Ovary (tissue), 7 donors: ENCODE measurements at regions not wholly inside any gene's neighbourhood (a gene's known extent, or its start where the extent isn't known, plus 50 kb on each side); places are given as distances from the start of the nearest gene placed in this dataset.
A peak's percentile ranks its signal among the peaks of the same experiment; 100 is the strongest.

ENCODE experiments used
- DNase-seq, 5 donors: peaks; one replicate each; pipeline ENCODE4 v3.0.0-alpha.2; 2019 to 2020
- H3K27ac ChIP-seq, 2 donors: fragments of 200-600 bp; one replicate each; pipeline versions ENCODE4 v1.5.1 to v1.8.0; 2019 to 2022
- H3K27me3 ChIP-seq: fragments of 200-600 bp; one replicate; pipeline ENCODE4 v1.8.0; 2022
- H3K36me3 ChIP-seq: fragments of 200-600 bp; sonication (generic); one replicate; pipeline ENCODE4 v1.5.1; 2019
- H3K4me1 ChIP-seq: one replicate; pipeline ENCODE4 v1.8.1; 2013; ENCODE audit warnings: mild to moderate bottlenecking, moderate library complexity; ENCODE audit not compliant: insufficient read depth
- H3K4me3 ChIP-seq: fragments of 200-600 bp; sonication (generic); one replicate; pipeline ENCODE4 v1.5.1; 2017
- H3K9me3 ChIP-seq, 2 donors: fragments of 200-600 bp in 1 of 2; sonication (generic) in 1 of 2; one replicate each; pipeline versions ENCODE4 v1.5.1 to v1.8.1; 2013 to 2019; ENCODE audit warnings: mild to moderate bottlenecking in 1 of 2, moderate library complexity in 1 of 2
- EP300 ChIP-seq: sonication (generic); formaldehyde crosslinking; IDR thresholded peaks from one replicate; pipeline ENCODE4 v1.6.1; 2017; ENCODE audit warnings: antibody characterized with exemption
- POLR2A ChIP-seq: fragments of 450-650 bp; IDR thresholded peaks from one replicate; pipeline ENCODE4 v1.6.1; 2017; ENCODE audit warnings: antibody characterized with exemption, mild to moderate bottlenecking, moderate library complexity
- WGBS, 3 donors: extraction: QIAGEN DNeasy Blood & Tissue Kit in 1 of 3; methylation state at CpG; one replicate each; pipeline versions ENCODE4 v1.1.5 to v1.1.7; 2013 to 2017; 5-methylcytosine and 5-hydroxymethylcytosine counted together
- intact Hi-C, 4 donors: fragments of 100-400 bp; cut with DNase I; formaldehyde crosslinking; loops; one replicate each; pipeline versions ENCODE4 v1.11.0 to v1.15.1; 2022 to 2023
- TF ChIP-seq, protein P1 (sequence below), 3 donors: fragments of 450-650 bp in 2 of 3; fragments of 200-600 bp in 1 of 3; IDR thresholded peaks; one replicate each; pipeline versions ENCODE4 v1.5.1 to v1.8.0; 2016 to 2022; ENCODE audit warnings: antibody characterized with exemption in 3 of 3, mild to moderate bottlenecking in 1 of 3
- donor health status: DM: no; HTN: no; CAD: no; lungs with moderate emphysema.
- donor health status: DM: no; HTN: no; CAD: no.
- donor health status: Bipolar disorder and iron deficiency.
- donor health status: DM: no; HTN: no; CAD: no.
- donor health status: DM: yes; HTN: yes; CAD: no.

DNA sequence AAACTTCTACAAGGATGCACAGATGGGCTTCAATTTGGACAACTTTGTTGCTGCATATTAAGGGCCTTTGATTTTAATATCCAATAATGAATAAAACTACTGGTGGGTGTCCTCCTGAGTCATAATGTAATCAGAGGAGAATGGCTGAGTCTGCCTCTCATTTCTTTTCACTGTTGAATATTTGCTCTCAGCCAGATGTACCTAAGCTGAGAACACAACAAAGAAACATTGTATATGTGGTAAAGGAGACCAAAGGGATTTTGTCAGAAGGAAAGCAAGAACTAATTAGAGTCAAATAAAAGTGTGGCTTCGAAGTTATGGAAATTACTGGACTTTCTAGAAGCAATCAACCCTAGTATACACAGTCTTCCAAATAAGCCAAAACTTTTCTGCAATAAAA lies 131.0 kb upstream of the BET1 start:
- no peak overlapping the region for H3K27ac ChIP-seq
- no peak for TF ChIP-seq POLR2A
- TF ChIP-seq EP300: no peak
- TF ChIP-seq, protein P1, sequence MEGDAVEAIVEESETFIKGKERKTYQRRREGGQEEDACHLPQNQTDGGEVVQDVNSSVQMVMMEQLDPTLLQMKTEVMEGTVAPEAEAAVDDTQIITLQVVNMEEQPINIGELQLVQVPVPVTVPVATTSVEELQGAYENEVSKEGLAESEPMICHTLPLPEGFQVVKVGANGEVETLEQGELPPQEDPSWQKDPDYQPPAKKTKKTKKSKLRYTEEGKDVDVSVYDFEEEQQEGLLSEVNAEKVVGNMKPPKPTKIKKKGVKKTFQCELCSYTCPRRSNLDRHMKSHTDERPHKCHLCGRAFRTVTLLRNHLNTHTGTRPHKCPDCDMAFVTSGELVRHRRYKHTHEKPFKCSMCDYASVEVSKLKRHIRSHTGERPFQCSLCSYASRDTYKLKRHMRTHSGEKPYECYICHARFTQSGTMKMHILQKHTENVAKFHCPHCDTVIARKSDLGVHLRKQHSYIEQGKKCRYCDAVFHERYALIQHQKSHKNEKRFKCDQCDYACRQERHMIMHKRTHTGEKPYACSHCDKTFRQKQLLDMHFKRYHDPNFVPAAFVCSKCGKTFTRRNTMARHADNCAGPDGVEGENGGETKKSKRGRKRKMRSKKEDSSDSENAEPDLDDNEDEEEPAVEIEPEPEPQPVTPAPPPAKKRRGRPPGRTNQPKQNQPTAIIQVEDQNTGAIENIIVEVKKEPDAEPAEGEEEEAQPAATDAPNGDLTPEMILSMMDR (IDR thresholded peaks at IDR 0.05): no peak
- H3K27me3 ChIP-seq: no peaks in the 10 kb centered on the region
- no peak overlapping the region for H3K4me3 ChIP-seq
- no peak for DNase-seq
- no peaks in the 10 kb centered on the region for H3K36me3 ChIP-seq
- H3K9me3 ChIP-seq: no peaks in the 10 kb centered on the region
- no peaks in the 10 kb centered on the region for H3K4me1 ChIP-seq
- 84 to 91% (median 89%) methylated on average over 1 of the region's 1 CpG for whole genome bisulfite sequencing, 3 donors
- intact Hi-C loops: loop anchor here in 1 of 4 donors (10.0 kb wide), 1 partner anchor 1150 kb away; no protein-coding TSS in a partner anchor

DNA sequence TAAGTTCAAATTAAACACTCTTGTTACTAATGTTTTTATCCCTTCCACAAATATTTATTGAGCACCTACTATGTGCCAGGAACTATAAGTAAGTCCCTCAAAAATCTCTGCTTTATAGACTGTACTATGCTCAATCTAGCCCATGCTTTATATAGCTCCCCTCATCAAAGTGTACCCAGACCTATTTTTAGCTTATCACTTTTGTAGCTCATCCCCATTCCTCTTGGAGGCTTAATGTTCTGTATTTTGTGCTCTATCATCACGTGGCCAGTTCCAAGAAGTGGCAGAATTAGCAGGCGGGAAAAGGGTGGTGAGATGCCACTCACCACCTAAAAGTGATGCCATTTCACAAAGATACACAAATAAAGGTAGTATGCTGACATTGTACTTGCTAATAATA lies 138.1 kb upstream of the BET1 start:
- no peaks in the 10 kb centered on the region for H3K27me3 ChIP-seq
- intact Hi-C loops: no loop called here
- WGBS, 3 donors: 71 to 77% (median 75%) methylated on average over 2 of the region's 2 CpGs
- H3K4me3 ChIP-seq: no peak overlapping the region
- no peaks in the 10 kb centered on the region for H3K4me1 ChIP-seq
- H3K27ac ChIP-seq: no peak overlapping the region
- TF ChIP-seq POLR2A (no peak), EP300 (no peak)
- TF ChIP-seq, protein P1 (IDR thresholded peaks at IDR 0.05): no peak
- no peak for DNase-seq
- no peaks in the 10 kb centered on the region for H3K9me3 ChIP-seq
- no peaks in the 10 kb centered on the region for H3K36me3 ChIP-seq

DNA sequence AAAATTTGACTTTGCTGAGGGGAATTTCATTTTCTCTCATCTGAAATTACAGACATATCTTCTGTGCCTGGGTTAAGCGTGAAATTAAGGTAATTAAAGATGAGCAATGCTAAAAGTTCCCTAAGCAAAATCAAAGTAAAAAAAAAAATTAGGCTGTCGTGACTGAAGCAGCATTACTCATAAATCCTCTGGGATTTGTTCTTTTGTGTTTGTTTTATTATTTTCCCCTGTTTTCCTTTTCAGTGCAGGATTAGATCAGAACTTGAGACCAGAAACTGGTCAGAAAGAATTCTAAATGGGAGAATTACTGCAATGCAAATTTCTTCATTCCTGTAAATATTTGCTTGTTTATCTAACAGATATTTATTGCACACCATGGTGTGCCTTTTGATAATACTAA lies 141.4 kb upstream of the BET1 start:
- H3K27ac ChIP-seq: no peak overlapping the region
- no peaks in the 10 kb centered on the region for H3K4me1 ChIP-seq
- no peak overlapping the region for H3K4me3 ChIP-seq
- WGBS, 3 donors: 25 to 40% (median 36%) methylated on average over 2 of the region's 2 CpGs
- TF ChIP-seq, protein P1 (IDR thresholded peaks at IDR 0.05): no peak
- no peaks in the 10 kb centered on the region for H3K9me3 ChIP-seq
- intact Hi-C loops: no loop called here
- DNase-seq: no peak
- H3K27me3 ChIP-seq: no peaks in the 10 kb centered on the region
- H3K36me3 ChIP-seq: no peaks in the 10 kb centered on the region

DNA sequence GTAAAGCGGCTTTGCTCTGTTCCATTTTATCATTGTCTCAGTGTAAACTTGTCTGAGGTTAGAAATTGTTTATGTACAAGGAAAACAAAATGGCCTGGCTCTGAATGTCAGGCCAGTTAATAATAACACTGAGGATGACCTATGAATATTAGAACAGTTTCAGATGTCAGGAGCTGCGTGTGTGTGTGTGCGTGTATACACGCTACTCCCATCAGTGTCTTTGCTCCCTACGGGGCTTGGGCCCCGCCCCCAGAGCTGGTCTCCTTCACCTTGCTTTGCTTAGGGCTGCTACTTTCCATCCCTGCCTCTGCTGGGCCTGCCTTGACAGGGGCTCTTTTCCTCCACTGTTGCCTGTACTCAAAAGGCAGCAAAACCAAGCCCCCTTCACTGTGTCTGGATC lies 142.3 kb upstream of the BET1 start:
- WGBS, 3 donors: 19 to 38% (median 22%) methylated on average over 6 of the region's 6 CpGs
- H3K9me3 ChIP-seq: no peaks in the 10 kb centered on the region
- TF ChIP-seq POLR2A: no peak
- no peak for TF ChIP-seq EP300
- H3K36me3 ChIP-seq: no peaks in the 10 kb centered on the region
- intact Hi-C loops: no loop called here
- no peaks in the 10 kb centered on the region for H3K27me3 ChIP-seq
- DNase-seq: peak; percentile 33 to 71 (median 47)
- H3K4me1 ChIP-seq: no peaks in the 10 kb centered on the region
- H3K4me3 ChIP-seq: no peak overlapping the region
- peak overlapping the region in 1 of 2 donors; percentile 49 for H3K27ac ChIP-seq

DNA sequence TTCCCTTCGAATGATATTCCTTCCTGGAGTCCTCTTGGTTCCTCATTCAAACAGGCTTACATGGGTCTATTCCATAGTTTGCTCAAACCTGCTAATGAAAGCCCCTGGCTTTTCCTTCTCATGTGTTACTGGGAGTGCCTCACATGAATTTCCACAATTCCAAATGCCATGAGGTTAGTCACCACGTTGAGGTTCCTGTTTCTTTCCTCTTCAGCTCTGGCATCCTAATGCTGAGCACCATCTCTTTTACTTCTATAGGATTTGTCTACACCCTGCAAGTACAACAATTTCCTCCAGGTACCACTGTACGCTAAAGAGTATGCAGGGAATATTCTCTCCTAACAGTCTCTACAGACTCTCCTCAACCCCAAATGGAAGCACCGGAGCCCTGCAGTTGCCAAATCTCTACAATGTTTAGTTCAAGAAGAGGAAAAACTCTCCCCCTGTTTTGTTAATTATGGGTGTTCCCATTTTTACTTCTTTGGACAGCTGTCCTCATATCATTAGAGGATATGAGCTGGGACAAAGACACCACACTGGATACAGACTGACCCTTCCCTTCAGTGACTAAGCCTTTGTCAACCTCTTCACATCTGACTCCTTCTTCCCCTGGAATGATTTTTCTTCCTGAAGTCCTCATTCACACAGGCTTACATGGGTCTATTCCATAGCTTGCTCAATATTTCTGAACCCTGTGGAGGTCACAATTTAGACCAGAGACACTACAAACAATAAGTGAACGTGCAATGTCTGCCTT lies 145.8 kb upstream of the BET1 start:
- Histone ChIP-seq H3K27ac (no peak overlapping the region), H3K36me3 (no peaks in the 10 kb centered on the region), H3K27me3 (no peaks in the 10 kb centered on the region), H3K4me3 (no peak overlapping the region), H3K4me1 (no peaks in the 10 kb centered on the region), H3K9me3 (no peaks in the 10 kb centered on the region)
- no peak for TF ChIP-seq EP300
- TF ChIP-seq, protein P1 (IDR thresholded peaks at IDR 0.05): no peak
- no peak for TF ChIP-seq POLR2A
- WGBS, 3 donors: 89 to 90% (median 89%) methylated on average over 5 of the region's 5 CpGs
- DNase-seq: no peak
- intact Hi-C loops: no loop called here
